BJ (cell line): ENCODE measurements at regions not wholly inside any gene's neighbourhood (a gene's known extent, or its start where the extent isn't known, plus 50 kb on each side); places are given as distances from the start of the nearest gene placed in this dataset.

ENCODE experiments used
- CTCF ChIA-PET: fragments of 350-600 bp; formaldehyde crosslinking; extraction: SDS; loops from one replicate; lab custom pipeline; 2021; ENCODE audit warnings: antibody characterized with exemption, inconsistent platforms; lab: Yijun Ruan, JAX
- POLR2A ChIA-PET: fragments of 300-600 bp; sonication (Branson Sonifier 250); formaldehyde crosslinking; extraction: SDS; loops from one replicate; lab custom pipeline; 2021; ENCODE audit warnings: antibody characterized with exemption; lab: Charles Lee
- DNase-seq: peaks from one replicate; pipeline ENCODE4 v3.0.0-alpha.2; 2011; ENCODE audit warnings: low read depth
- H3K27me3 ChIP-seq: 2 replicates; pipeline ENCODE4 v1.6.0; 2011; ENCODE audit warnings: low read length; ENCODE audit not compliant: control insufficient read depth, insufficient read depth
- H3K36me3 ChIP-seq: 2 replicates; pipeline ENCODE4 v1.5.1; 2011; ENCODE audit warnings: low read length; ENCODE audit not compliant: control insufficient read depth, insufficient read depth
- H3K4me3 ChIP-seq: 2 replicates; pipeline ENCODE4 v1.5.1; 2011; ENCODE audit warnings: low read depth, mild to moderate bottlenecking, control low read depth, low read length
- TF ChIP-seq, protein P1 (sequence below): IDR thresholded peaks from 2 replicates; pipeline ENCODE4 v1.5.1; 2011; ENCODE audit warnings: low read depth, mild to moderate bottlenecking, control low read depth, inconsistent platforms, low read length, moderate library complexity; ENCODE audit not compliant: insufficient read depth

DNA sequence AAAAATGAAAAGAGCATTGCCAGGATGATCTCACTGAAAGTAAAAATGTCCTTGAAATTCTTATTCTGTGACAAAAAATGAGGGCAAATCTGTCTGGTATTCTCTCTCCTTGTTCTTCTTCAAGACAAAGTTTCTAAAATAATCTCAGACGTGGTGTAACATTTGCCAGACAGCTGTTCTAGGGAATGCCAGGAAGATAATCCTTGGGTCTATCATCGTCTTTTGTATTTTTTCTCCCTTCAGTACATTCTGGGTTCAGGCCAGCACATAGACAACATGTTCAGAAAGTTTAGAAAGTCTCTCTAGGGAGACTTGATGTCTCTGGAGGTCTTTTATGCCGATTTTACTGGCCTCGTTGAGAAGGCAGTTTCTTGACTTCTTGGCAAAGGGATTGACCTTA, 121.2 kb upstream of the HES1 start:
- TF ChIP-seq, protein P1, sequence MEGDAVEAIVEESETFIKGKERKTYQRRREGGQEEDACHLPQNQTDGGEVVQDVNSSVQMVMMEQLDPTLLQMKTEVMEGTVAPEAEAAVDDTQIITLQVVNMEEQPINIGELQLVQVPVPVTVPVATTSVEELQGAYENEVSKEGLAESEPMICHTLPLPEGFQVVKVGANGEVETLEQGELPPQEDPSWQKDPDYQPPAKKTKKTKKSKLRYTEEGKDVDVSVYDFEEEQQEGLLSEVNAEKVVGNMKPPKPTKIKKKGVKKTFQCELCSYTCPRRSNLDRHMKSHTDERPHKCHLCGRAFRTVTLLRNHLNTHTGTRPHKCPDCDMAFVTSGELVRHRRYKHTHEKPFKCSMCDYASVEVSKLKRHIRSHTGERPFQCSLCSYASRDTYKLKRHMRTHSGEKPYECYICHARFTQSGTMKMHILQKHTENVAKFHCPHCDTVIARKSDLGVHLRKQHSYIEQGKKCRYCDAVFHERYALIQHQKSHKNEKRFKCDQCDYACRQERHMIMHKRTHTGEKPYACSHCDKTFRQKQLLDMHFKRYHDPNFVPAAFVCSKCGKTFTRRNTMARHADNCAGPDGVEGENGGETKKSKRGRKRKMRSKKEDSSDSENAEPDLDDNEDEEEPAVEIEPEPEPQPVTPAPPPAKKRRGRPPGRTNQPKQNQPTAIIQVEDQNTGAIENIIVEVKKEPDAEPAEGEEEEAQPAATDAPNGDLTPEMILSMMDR: no peak
- no peak for DNase-seq
- H3K4me3 ChIP-seq: no peak overlapping the region
- peaks cover 15% of the 10 kb centered on the region for H3K27me3 ChIP-seq
- ChIA-PET CTCF (no interaction called here), POLR2A (no interaction called here)
- H3K36me3 ChIP-seq: no peaks in the 10 kb centered on the region

DNA sequence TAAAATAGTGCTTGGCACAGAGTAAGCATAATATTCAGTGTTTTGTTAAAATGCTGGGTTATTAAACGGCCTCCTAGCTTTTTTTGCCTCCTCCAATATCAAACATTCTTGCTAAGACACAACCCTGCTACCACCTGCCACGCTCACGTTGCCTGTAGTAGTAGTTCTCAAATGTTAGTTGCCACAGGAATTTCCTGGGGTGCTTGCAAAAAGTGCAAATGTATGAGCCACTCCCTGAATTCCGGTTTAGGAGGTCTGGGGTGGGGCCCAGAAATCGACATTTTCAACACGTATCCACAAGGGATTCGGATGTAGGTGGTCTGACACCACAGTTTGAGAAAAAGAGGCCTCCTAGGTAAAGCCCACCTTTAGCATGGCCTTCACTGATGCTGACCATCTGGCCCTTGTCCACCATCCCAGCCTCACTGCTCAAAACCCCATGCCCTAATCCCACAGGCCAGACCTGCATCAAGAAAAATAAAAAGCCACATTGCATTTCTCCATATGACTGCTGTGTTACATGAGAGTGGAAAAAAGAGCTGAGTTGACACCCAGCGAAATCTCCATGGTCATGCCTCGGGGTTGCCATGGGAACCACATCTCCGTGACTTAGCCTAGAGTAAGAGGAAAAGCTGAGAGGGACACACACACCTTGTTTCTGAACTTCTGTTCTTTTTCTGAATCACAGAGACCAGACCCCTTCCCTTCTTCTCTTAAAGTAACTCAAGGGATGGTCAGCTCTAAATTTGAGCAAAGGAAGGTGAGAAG, 116.4 kb upstream of the HES1 start:
- POLR2A ChIA-PET: no interaction called here
- Histone ChIP-seq H3K4me3 (no peak overlapping the region), H3K36me3 (no peaks in the 10 kb centered on the region), H3K27me3 (peaks cover 11% of the 10 kb centered on the region)
- CTCF ChIA-PET: no interaction called here
- TF ChIP-seq, protein P1: no peak
- DNase-seq: no peak

DNA sequence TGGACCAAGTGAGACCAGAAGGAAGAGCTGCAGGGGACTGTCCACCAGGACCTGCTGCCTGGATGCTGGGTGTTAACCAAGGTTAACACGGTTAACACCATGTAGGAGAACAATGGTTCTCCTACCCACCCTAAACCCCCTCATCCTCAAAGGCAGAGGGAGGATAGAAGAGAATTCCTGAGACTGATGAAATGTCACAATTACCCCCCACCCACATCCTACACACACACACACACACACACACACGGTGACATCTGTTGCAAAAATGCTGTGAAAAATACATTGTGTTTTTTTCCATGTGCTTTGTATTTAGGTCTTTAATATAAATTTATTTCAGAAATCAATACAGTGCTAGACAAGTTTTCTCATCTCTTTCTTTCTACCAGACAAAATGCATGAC, 113.9 kb upstream of the HES1 start:
- Histone ChIP-seq H3K27me3 (peaks cover 9% of the 10 kb centered on the region; the same call in 1 of the 2 replicates), H3K4me3 (no peak overlapping the region), H3K36me3 (no peaks in the 10 kb centered on the region)
- CTCF ChIA-PET: interaction anchor here (0.7 to 1.5 kb wide), 2 partner anchors 10 to 35 kb away, joined by 3 to 5 read pairs; no protein-coding TSS in a partner anchor
- POLR2A ChIA-PET: no interaction called here
- DNase-seq: no peak
- TF ChIP-seq, protein P1: no peak

DNA sequence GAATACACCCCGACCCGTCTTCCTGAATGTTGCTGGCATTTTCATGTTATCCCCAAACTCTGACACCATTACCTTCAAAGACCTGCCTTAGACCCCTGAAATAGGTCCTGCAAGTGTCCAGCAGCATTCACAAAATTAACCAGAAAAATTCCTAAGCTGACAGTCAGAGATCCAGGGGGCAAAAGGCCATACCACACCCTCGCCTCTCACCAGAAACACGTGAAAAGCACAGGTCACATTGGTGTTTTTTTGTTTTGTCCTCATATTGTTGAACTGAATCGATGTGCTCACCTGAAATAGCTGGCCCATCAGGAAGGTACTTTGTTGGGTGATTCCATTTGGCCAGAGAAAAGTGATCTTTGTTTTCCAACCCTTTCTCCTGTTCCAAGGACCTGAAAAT, 113.1 kb upstream of the HES1 start:
- no peak overlapping the region for H3K4me3 ChIP-seq
- ChIA-PET CTCF (no interaction called here), POLR2A (no interaction called here)
- H3K27me3 ChIP-seq: peaks cover 8% of the 10 kb centered on the region; the same call in 1 of the 2 replicates
- no peaks in the 10 kb centered on the region for H3K36me3 ChIP-seq
- DNase-seq: no peak
- TF ChIP-seq, protein P1: no peak

DNA sequence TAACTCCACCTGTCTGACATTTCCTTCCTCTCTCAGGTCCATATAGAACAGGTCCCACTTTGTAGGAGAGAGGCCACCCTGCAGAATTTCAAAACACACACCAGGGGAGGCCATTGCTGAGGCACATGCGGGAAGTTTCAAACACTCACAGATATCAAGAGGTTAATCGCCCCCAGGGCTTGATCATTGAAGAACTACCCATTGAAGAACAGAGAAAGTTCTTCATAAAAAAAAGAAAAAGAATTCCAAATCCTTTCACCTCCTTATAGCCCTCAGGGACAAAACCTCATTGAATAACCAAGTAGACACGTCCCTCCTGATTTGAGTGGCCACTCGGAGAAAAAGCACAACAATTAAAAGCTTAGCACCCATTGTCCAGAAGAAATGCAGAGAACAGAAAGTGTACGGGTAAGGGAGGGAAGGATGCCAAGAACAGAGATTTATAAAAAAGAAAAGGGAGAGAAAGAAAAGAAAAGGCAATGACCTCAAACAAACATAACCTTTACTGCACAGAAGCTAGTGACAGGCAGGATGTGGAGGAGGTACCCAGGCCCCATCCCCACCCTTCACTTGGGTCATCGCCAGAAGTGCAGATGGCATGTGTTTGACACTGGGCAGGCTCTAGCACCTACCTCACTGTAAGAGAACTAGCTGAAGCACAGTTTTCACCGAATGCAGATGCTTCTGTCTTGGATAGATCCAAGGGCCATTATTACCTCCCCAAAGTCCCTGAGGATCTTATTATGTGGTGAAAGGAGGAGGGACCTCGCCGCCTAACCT, 112.3 kb upstream of the HES1 start:
- H3K27me3 ChIP-seq: peaks cover 8% of the 10 kb centered on the region; the same call in 1 of the 2 replicates
- TF ChIP-seq, protein P1: no peak
- H3K4me3 ChIP-seq: no peak overlapping the region
- ChIA-PET POLR2A (no interaction called here), CTCF (no interaction called here)
- H3K36me3 ChIP-seq: no peaks in the 10 kb centered on the region
- DNase-seq: no peak
